SKM-1 (cell line): ENCODE measurements at regions not wholly inside any gene's neighbourhood (a gene's known extent, or its start where the extent isn't known, plus 50 kb on each side); places are given as distances from the start of the nearest gene placed in this dataset.

Experiments
- DNase-seq: peaks from one replicate; lab custom pipeline; 2025; ENCODE audit not compliant: unreplicated experiment; lab: John Stamatoyannopoulos, UW

GRCh38 chr10:118181021-118181420 is 134.3 kb upstream of the RAB11FIP2 start:
- DNase-seq = no peak

DNA sequence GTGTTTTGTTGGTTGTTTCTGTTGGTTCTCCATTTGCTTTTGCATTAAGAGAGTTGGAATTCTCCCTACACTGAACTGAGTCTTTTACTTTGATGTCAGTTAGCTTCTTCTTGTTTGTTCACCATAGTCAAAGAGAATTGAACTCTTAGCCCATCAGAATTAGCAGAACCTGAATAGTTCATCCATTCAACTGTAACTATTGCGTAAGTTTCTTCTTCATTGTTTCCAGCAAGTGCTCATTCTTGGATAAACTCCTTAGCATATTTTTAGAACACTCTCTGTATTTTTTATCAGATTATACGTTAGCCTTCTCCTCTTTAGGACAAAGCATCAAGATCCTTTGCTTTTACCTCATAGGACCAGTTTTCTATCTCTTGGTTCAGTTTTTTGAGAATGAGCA is 128.4 kb upstream of the RAB11FIP2 start:
- DNase-seq = no peak

- DNase-seq = no peak
These were observed 126.6 kb upstream of the RAB11FIP2 start for GRCh38 chr10:118173296-118173695.

GRCh38 chr10:118171861-118172260 is 125.1 kb upstream of the RAB11FIP2 start:
- no peak for DNase-seq

GRCh38 chr10:118167056-118167700 is 120.4 kb upstream of the RAB11FIP2 start:
- DNase-seq = no peak

- no peak for DNase-seq
These were observed 116.5 kb upstream of the RAB11FIP2 start for GRCh38 chr10:118163217-118163616.

DNA sequence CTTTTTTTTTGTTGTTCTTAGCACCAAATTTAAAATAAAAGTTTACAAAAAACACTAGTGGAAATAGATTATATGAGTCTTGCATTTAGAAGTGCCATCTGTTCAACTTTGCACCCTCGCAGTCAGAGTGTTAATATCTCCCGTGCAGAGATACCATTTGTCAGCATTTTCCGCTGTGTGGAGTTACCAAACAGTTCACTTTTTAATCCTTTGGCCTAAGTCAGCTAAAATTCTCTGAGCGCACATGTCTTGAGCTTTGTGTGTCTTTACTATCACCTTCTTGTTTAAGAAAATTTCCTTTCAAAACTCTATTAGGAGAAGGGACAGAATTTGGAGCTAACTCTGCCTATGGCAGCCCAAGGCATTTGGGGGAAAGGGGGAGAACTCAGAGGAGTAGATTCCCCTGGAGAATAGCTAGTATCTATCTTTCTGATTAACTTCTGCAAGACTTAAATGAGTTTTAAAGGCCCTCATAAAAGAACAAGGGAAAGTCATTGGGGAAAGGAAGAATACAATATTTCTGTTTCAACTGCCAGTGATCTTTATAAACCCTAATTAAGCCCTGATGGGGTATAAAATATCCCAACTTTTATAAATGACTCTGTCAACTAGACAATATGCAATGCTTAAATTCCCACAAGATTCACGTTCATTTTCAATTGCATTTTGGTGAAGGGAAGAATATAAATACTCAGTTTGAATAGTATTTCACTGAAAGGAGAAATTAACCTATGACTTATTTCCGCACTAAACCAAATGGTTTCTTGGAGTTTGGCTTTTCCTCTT is 114.9 kb upstream of the RAB11FIP2 start:
- no peak for DNase-seq

DNA sequence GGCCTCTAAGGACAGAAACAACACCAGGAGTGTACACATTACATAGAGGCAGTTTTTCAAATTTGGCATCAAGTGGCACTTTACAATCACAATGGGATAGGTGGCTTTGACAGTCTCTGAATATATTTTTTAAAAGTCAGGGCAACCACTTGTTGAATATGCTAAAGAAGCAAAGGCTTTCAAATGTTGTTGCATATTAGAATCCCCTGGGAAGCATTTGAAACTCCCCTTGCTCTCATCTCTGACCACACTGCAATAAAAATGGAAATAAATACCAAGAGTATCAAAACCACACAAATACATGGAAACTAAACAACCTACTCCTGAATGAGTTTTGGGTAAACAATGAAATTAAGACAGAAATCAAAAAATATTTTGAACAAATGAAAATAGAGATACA is 106.5 kb upstream of the RAB11FIP2 start:
- no peak for DNase-seq

DNA sequence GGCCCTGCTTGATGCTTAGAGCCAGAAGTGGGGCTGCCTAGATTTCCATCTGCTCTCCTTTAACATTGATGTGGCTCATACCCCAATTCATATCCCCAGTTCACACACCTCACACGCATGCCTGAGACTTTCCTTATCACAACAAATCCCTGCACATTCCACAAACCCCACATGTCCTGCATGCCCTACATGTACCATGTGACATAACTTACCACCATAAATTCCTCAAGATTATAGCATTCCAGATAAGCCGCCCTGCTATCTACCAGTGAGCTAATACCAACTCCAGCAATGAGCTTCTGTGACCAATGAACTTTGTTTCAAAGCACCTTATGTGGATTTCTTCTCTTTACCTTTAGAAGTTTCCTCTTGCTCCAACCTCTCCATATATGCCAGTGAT is 104.7 kb upstream of the RAB11FIP2 start:
- no peak for DNase-seq

GRCh38 chr10:118148247-118148646 is 101.5 kb upstream of the RAB11FIP2 start:
- no peak for DNase-seq

DNA sequence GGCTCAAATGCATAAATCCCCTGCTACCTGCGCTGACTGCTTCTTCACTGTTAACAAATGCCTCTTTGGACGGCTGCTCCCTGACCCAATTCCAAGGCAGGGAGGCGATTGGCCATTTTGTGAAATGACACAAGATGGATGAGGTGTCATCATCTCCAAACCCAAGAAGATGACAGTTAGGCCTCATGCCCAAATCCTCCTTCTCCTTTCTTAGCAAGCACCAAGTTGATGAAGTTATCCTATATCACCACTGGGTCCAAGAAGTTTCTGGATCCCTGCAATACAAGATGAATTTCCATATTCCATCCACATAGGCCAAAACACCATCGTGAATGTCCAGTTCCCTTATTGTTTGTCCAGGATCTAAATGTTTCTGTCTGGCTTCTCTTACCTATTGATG is 98.5 kb upstream of the RAB11FIP2 start:
- no peak for DNase-seq

DNA sequence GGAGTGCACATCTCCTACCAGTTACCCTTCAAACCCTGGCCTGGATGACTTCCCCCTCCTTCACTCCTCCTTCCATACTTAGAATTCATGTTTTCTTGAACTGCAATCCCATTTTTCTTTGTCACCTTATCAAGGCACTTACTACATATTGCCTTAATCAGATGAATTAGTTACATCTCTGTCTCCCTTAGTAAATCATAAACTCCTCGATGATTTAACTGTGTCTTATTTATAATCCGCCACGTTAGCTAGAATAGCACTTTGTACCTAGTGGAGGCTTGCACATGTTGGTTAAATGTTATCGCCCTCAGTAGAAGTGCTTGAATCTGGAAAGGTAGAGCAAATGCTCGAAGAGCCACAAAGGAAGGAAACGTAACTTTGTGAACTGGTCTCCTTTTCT is 94.7 kb upstream of the RAB11FIP2 start:
- DNase-seq = no peak

DNA sequence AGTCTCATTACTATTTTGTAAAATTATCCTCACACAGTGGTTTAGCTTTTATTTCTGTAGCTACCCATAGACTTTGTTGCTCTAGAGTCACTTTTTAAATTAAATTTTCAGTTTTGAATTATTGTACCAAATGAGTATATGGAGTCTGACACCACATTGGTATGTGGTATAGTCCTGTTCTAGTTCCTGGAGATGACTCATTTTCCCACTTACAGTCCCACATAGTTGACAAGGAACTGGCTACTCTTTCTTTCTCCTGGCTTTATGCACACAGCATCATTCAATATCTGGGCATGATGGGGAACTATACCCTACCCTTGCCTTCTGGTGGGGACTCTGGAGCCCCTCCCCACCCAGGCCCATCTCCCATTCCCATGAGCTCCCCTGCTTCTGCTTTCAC is 92.6 kb upstream of the RAB11FIP2 start:
- no peak for DNase-seq

DNA sequence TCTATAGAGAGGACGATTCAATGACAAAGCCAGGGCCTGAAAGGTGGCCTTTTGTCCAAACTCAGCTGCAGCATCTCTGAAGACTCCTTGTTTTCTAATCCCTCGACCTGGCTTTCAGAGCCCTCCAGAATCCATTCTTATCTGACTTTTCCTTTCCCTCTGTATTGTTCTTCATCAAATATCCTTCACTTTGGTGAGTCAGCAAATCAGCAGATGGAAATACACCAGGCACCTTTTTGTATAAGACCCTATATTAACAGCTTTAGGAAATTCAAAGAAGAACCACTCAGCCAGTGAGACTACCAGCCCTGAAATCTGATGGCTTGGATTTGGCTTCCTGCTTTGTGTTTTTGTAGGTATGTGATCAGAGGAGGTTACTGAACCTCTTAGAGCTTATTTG is 81.9 kb upstream of the RAB11FIP2 start:
- no peak for DNase-seq

DNA sequence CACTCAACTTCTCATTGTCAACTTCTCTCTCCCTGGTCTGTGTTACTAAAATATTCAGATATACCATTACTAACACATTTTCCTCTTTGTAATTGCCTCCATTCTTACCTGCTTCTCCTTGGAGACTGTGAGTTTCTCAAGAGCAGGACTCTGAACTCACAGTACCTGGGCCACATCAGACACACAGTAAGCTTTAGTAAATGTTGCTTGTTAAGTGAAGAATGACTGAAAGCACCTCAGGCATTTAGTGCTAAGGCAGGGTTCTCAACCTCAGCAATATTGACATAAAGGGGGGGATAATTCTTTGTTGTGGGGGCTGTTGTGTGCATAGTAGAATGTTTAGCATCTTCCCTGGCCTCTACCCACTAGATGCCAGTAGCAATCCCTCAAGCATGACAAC is 72.0 kb upstream of the RAB11FIP2 start:
- no peak for DNase-seq

DNA sequence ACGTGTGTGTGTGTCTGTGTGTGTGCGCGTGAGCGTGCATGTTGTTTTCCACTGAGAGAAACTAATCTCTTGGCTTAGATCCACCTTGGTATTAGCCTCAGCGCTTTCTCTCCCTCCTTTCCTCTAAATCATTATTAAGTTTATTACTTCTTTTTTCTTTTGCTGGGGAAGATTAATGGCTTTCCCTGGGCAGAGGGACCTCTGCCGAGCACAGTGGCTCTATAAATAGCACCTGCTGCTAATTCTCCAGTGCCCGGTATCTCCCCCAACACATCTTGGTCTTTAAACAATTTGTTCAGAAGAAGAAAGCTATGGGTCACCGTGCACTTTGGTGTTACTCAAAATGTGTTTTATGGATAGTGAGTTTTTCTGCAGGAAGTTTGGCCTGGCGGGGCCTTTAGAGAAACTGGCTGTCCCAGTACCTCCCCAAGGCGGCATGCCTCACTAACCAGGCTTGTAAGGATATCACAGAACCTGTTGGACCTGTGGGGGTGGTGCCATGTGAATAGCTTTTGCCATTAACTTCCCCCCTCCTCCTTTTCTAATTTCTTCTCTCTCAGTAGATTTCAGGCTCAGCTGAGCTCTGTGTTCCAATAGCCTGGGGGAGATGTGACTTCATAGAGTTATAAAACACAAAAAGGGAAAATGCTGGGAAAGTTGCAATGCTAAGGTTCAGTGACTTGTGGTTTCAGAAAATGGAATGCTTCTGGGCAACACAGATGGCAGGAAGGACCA is 70.1 kb upstream of the RAB11FIP2 start:
- no peak for DNase-seq

GRCh38 chr10:118116362-118116714 is 69.6 kb upstream of the RAB11FIP2 start:
- DNase-seq = no peak

DNA sequence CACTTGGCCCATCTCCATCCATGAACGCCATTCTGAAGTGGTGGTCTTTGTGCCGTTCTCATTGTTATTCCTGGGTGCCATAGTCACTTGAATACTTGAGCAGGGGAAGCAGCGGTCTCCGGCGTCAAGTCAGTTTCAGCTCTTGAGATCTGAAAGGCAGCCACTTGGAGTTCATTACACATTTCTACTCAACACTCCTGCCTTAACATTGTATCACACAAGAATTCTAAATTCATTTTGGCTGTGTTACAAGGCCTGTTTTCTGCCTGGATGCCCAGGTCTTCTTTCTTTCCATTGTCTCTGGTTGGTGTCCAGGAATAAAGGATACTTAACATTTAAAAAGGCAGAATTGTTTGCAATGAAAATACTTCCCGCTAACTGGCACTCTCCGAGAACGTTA is 69.0 kb upstream of the RAB11FIP2 start:
- DNase-seq = no peak

DNA sequence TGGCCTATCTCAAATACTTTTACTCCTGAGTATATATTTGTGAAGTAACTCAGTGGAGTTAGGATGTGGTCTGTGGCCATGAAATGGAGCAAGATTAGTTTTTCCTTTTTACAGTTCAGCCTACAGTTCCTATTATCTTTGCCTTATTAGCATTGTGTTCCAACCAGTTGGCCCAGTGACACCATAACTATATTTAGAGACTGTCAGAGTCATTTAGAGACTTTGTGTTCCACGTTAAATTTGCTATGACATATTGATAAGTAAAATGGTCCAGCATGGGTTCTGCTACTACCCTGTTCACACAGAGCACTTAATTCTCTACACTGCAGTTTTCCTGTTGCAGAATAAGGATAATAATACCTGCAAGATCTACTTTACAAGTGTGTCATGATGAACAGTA is 68.3 kb upstream of the RAB11FIP2 start:
- DNase-seq = no peak

DNA sequence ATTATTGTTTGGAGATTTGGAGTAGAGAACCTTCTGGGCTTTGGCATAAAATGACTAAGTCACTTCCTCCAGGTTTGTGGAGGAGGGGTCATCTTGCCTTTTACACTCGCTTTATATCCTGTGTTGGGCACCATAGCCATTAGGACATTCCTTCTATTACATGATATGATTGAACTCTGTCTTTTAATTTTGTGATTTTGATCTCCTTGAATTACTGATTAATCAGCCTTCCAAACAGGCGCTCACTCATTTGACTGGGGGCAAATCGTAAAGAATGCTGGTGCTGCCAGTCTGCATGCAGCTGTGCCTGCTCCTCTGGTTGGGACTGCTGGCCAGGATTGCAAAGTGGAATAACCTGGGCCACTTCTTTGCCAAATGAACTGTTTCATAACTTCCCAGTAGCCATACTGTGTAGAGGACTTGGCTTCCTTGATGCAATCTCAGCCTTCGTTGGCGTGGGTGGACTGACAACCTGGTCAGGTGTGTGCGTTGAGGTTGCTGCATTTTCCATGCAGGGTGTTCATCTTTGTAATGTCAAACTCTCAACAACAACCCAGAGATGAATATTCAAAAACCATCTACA is 65.9 kb upstream of the RAB11FIP2 start:
- DNase-seq = no peak

- DNase-seq = no peak
These were observed 64.0 kb upstream of the RAB11FIP2 start for GRCh38 chr10:118110750-118111149.
